ENCODE measurements at regions not wholly inside any gene's neighbourhood (a gene's known extent, or its start where the extent isn't known, plus 50 kb on each side); places are given as distances from the start of the nearest gene placed in this dataset.
"Not testable (repeated sequence)": the region's sequence is repeated elsewhere in the genome, so short reads cannot be mapped to it uniquely, and the experiment has no call there.

GRCh38 chrX:51163730-51164129 lies 168.9 kb upstream of the NUDT10 start:
- Histone ChIP-seq H3K27ac (ENCODE audit: low read depth, low read length) (no peak overlapping the region), H3K4me2 (ENCODE audit: low read depth, low read length, poor library complexity, severe bottlenecking) (no peak overlapping the region), H3F3A (ENCODE audit: insufficient read depth) (no peaks in the 10 kb centered on the region), H3K4me3 (ENCODE audit: insufficient read depth, low read length, poor library complexity, severe bottlenecking) (no peak overlapping the region), H3K79me2 (ENCODE audit: insufficient read depth, low read length) (no peaks in the 10 kb centered on the region), H4K20me1 (ENCODE audit: low read depth, low read length) (no peaks in the 10 kb centered on the region), H3K9me3 (ENCODE audit: insufficient read depth, low read length) (no peaks in the 10 kb centered on the region), H3K27me3 (ENCODE audit: low read length) (no peaks in the 10 kb centered on the region), H3K36me3 (ENCODE audit: low read length) (no peaks in the 10 kb centered on the region), H2AFZ (ENCODE audit: low read depth, low read length, severe bottlenecking) (no peak overlapping the region), H3K9me2 (replicated peaks; ENCODE audit: insufficient read depth, low read length) (no peaks in the 10 kb centered on the region), H3K9ac (ENCODE audit: low read length) (no peak overlapping the region)
- TF ChIP-seq CTCF (IDR thresholded peaks at IDR 0.05; ENCODE audit: insufficient read depth, low read length, poor library complexity, severe bottlenecking) (no peak), EZH2phosphoT487 (conservative IDR thresholded peaks at IDR 0.05; ENCODE audit: low read length) (no peak)

GRCh38 chrX:51178356-51178900 lies 154.2 kb upstream of the NUDT10 start:
- not testable (repeated sequence) for H3K9me2 ChIP-seq (replicated peaks; ENCODE audit: insufficient read depth, low read length); H3K79me2 ChIP-seq (ENCODE audit: insufficient read depth, low read length); H2AFZ ChIP-seq (ENCODE audit: low read depth, low read length, severe bottlenecking); H3K4me2 ChIP-seq (ENCODE audit: low read depth, low read length, poor library complexity, severe bottlenecking); H3K36me3 ChIP-seq (ENCODE audit: low read length); H3K9ac ChIP-seq (ENCODE audit: low read length); H3K27me3 ChIP-seq (ENCODE audit: low read length); H3K4me3 ChIP-seq (ENCODE audit: insufficient read depth, low read length, poor library complexity, severe bottlenecking); H3F3A ChIP-seq (ENCODE audit: insufficient read depth); H3K9me3 ChIP-seq (ENCODE audit: insufficient read depth, low read length); H3K27ac ChIP-seq (ENCODE audit: low read depth, low read length); H4K20me1 ChIP-seq (ENCODE audit: low read depth, low read length)

GRCh38 chrX:51179805-51180204 lies 152.8 kb upstream of the NUDT10 start:
- not testable (repeated sequence) for H3K27ac ChIP-seq (ENCODE audit: low read depth, low read length); H3K4me3 ChIP-seq (ENCODE audit: insufficient read depth, low read length, poor library complexity, severe bottlenecking); H4K20me1 ChIP-seq (ENCODE audit: low read depth, low read length); H3K79me2 ChIP-seq (ENCODE audit: insufficient read depth, low read length); H3K27me3 ChIP-seq (ENCODE audit: low read length); H3K9ac ChIP-seq (ENCODE audit: low read length); H2AFZ ChIP-seq (ENCODE audit: low read depth, low read length, severe bottlenecking); H3F3A ChIP-seq (ENCODE audit: insufficient read depth); H3K36me3 ChIP-seq (ENCODE audit: low read length); H3K9me2 ChIP-seq (replicated peaks; ENCODE audit: insufficient read depth, low read length); H3K9me3 ChIP-seq (ENCODE audit: insufficient read depth, low read length); H3K4me2 ChIP-seq (ENCODE audit: low read depth, low read length, poor library complexity, severe bottlenecking)

- no peaks in the 10 kb centered on the region for H3K79me2 ChIP-seq (ENCODE audit: insufficient read depth, low read length)
- H3F3A ChIP-seq (ENCODE audit: insufficient read depth): no peaks in the 10 kb centered on the region
- TF ChIP-seq EZH2phosphoT487 (conservative IDR thresholded peaks at IDR 0.05; ENCODE audit: low read length) (no peak), CTCF (IDR thresholded peaks at IDR 0.05; ENCODE audit: insufficient read depth, low read length, poor library complexity, severe bottlenecking) (no peak)
- no peak overlapping the region for H2AFZ ChIP-seq (ENCODE audit: low read depth, low read length, severe bottlenecking)
- no peaks in the 10 kb centered on the region for H3K36me3 ChIP-seq (ENCODE audit: low read length)
- no peaks in the 10 kb centered on the region for H3K27me3 ChIP-seq (ENCODE audit: low read length)
- H3K4me3 ChIP-seq (ENCODE audit: insufficient read depth, low read length, poor library complexity, severe bottlenecking): no peak overlapping the region
- no peaks in the 10 kb centered on the region for H3K9me2 ChIP-seq (replicated peaks; ENCODE audit: insufficient read depth, low read length)
- H4K20me1 ChIP-seq (ENCODE audit: low read depth, low read length): no peaks in the 10 kb centered on the region
- no peak overlapping the region for H3K27ac ChIP-seq (ENCODE audit: low read depth, low read length)
- no peak overlapping the region for H3K4me2 ChIP-seq (ENCODE audit: low read depth, low read length, poor library complexity, severe bottlenecking)
- H3K9me3 ChIP-seq (ENCODE audit: insufficient read depth, low read length): no peaks in the 10 kb centered on the region
- no peak overlapping the region for H3K9ac ChIP-seq (ENCODE audit: low read length)
Observed at GRCh38 chrX:51182545-51182944, 150.1 kb upstream of the NUDT10 start.

Measured in SU-DHL-6 (cell line).